ENCODE measurements at regions not wholly inside any gene's neighbourhood (a gene's known extent, or its start where the extent isn't known, plus 50 kb on each side); places are given as distances from the start of the nearest gene placed in this dataset.
A peak's percentile ranks its signal among the peaks of the same experiment; 100 is the strongest.
"Not testable (repeated sequence)": the region's sequence is repeated elsewhere in the genome, so short reads cannot be mapped to it uniquely, and the experiment has no call there.

DNA sequence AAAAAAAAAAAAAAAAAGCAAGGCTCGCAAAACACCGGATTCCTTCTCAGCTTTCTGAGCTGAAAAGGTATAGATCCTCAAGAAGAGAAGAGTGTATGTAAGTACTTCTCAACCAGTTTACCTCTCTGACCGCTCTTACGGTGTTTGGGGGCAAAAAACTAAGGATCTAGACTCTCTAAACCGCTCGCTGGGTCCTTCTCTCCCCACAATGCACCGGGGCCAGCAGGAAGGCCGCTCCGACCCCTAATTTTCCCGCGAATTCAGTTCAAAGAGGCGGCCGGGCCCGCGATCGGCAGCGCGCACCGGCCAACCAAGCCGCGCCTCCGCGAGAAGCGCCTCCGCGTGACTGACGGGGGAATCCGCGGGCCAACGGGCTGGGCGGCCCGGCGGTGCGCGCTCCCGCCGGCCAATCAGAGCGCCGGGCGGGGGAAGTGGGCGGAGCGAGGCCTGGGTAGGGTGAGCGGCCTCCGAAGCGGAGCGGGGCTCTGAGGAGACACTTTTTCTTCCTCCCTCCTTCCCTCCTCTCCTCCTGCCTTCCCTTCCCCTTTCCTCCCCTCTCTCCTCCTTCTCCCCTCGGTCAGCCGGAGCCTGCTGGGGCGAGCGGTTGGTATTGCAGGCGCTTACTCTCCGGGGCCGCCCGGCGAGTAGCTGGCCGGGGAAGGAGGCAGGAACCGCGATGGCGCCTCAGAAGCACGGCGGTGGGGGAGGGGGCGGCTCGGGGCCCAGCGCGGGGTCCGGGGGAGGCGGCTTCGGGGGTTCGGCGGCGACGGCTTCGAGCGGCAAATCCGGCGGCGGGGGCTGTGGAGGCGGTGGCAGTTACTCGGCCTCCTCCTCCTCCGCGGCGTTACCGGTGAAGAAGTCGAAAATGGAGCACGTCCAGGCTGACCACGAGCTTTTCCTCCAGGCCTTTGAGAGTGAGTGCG lies 93.0 kb downstream of the CRLF3 start:
- peak; percentile 90 for DNase-seq (ENCODE audit: low spot score)

DNA sequence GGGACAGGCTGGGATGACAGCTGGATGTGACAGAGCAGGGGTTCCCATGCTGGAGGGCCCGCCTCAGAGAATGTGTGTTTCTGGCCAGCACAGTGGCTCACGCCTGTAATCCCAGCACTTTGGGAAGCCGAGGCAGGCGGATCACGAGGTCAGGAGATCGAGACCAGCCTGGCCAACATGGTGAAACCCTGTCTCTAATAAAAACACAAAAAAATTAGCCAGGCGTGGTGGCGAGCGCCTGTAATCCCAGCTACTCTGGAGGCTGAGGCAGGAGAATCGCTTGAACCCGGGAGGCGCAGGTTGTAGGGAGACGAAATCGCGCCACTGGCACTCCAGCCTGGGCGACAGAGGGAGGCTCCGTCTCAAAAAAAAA lies 93.7 kb downstream of the CRLF3 start:
- DNase-seq (ENCODE audit: low spot score): not testable (repeated sequence)

DNA sequence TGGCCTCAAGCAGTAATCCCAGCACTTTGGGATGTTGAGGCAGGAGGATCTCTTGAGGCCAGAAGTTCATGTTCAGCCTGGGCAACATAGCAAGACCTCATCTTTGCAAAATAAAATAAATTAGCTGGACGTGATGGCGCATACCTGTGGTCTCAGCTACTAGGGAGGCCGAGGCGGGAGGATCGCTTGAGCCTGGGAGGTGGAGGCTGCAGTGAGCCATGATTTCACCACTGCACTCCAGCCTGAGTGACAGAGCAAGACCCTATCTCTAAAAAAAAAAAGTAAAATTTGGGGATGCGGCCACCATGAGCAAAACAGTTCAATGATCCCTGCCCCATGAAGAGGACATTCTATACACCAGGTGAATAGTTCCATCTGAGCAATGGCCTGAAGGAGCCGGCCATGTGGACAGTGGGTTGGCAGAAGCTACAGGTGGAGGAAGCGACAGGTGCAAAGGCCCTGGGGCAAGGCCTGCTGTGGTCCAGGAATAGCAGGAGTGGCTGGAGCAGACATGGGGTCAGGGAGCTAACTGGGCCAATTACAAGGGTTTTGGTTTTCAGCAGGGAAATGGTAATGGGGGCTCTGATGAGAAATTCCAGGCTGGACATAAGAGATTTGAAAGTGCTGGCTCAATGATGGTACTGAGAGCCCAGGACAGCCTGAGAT lies 94.2 kb downstream of the CRLF3 start:
- not testable (repeated sequence) for DNase-seq (ENCODE audit: low spot score)

DNA sequence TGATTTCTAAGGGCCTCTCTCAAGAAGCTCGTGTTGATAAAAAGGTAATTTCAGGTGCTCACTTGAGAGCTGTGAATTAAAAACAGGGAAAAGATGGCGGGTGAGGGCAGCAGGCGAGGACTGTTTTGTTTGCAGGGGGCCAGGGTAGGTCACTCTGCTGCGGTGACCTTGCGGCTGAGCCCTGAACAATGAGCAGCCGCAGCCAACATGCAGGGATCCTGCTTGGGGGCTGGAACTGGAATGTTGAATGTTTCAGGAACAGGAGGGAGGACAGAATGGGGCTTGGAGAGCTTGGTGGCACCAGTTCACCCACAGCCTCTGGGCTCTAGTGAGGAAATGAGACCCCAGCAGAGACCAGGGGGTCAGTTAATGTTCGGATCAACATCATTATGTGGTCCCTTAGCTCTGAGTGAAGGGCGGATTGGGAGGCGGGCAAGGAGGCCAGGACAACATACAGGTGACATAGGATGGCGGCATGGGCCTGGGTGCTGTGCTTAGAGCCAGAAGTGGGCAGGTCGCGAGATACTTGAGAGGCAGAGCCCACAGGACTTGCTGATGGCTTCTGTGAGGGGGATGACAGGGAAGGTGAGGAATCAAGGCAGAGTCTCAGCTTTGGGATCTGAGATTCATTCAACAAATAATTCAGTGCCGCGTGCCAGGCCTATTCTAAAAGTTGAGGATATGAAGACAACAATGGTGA lies 94.9 kb downstream of the CRLF3 start:
- DNase-seq (ENCODE audit: low spot score): not testable (repeated sequence)

DNA sequence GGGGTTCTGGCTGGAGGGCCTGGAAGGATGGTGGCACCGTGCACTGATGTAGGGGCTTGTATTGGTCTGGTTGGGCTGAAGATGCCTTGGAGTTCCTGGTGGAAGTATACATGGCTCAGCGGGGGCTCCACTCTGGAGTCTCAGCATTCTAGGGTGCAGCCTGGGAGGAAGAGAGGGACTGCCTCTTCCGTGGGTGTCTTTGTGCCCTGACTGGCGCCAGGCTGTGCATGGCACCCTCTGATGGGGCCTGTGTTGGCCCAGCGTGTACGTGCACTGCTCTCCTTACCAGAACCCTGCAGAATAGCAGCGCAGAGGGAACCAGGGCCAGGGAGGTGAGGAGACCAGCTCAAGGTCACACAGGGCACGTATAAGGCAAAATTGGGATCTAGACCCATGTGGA lies 97.0 kb downstream of the CRLF3 start:
- DNase-seq (ENCODE audit: low spot score): not testable (repeated sequence)

DNA sequence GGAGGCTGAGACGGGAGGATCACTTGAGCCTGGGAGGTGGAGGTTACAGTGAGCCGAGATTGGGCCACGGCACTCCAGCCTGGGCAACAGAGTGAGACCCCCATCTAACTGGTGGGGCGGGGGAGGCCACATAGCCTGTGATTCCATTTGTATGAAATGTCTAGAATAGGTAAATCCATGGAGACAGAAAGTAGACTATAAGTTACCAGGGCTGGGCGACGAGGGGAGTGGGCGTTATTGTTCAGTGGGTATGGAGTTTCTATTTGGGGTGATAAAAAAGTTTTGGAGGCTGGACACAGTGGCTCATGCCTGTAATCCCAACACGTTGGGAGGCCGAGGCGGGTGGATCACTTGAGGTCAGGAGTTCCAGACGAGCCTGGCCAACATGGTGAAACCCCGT lies 97.8 kb downstream of the CRLF3 start:
- DNase-seq (ENCODE audit: low spot score): not testable (repeated sequence)

DNA sequence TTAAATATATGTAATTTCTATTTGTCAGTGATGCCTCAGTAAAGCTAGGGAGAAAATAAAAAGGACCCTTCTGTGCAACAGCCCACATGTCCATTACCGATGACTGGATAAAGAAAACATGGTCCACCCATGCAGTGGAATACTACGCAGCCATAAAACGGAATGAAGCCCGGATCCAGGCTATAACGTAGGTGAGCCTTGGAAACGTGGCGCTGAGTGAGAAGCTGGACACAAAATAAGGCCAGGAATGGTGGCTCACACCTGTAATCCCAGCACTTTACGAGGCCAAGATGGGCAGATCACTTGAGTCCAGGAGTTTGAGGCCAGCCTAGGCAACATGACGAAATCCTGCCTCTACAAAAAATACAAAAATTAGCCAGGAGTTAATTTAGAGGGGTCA lies 98.2 kb downstream of the CRLF3 start:
- not testable (repeated sequence) for DNase-seq (ENCODE audit: low spot score)

DNA sequence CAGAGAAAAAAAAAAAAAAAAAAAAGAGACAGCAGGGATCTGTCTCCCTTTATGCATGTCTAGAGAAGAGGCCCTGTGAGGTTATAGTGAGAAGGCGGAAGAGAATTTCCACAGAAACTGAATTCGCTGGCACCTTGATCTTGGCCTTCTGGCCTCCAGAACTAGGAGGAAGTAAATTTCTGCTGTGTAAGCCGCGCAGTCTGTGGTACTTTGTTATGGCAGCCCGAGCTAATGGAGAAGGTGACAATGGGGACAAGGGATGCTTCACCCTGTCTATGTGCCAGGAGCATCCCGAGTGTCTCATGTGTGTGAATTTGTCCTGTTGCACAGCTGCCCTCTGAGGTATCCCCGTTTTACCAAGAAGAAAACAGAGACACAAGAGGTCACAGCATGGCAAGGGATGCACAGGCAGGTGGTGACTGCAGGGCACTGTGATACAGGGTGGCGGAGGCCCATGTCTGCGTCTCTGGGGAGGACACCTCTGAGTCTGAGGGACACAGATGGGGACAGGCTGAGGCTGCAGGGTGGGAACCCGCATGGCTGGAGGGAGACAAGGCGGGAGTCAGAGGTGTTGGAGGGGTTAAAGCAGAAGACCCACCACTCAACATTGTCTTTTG lies 100.3 kb downstream of the CRLF3 start:
- DNase-seq (ENCODE audit: low spot score): not testable (repeated sequence)

DNA sequence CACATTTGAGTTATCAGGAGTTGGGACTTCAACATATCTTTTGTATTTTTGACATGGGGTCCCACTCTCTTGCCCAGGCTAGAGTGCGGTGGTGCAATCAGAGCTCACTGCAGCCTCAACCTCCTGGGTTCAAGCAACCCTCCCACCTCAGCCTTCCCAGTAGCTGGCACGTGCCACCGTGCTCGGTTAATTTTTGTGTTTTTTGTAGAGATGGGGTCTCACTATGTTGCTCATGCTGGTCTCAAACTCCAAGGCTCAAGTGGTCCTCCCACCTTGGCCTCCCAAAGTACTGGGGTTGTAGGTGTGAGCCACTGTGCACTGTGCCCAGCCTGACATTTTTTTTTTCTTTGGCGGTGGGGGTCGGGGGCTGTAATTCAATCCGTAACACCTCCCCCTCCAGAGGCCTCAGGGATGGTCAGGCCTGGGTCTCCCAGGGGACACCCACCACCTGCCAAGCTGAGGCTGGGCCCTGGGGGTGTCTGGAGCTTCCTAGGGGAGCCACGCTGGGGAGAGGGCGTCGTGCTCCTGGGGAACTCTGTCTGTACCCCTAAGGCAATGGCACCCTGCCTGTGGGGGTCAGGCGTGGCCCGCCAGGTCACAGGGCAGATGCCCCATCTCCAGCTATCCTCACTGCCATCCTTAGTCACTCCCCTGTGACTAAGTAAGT lies 102.2 kb downstream of the CRLF3 start:
- DNase-seq (ENCODE audit: low spot score): not testable (repeated sequence)

DNA sequence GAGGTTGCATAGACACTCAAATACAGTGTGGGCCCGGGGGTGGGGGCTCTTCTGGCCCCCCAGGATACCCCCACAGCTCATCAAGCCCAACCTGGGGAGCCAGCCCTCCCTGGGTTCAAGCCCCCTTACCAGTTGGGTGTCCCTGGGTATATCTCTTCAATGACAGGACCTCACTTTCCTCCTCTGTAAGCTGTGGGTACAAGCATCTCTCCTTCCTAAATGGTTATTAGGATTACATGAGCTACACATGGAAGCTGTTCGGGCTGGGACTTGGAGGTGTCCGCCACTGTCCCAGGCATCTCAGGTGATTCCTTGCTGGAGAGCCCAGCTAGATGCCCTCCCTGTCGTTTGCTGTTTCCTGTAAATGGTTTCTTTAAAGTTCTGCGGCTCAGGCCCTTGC lies 103.5 kb downstream of the CRLF3 start:
- not testable (repeated sequence) for DNase-seq (ENCODE audit: low spot score)

DNA sequence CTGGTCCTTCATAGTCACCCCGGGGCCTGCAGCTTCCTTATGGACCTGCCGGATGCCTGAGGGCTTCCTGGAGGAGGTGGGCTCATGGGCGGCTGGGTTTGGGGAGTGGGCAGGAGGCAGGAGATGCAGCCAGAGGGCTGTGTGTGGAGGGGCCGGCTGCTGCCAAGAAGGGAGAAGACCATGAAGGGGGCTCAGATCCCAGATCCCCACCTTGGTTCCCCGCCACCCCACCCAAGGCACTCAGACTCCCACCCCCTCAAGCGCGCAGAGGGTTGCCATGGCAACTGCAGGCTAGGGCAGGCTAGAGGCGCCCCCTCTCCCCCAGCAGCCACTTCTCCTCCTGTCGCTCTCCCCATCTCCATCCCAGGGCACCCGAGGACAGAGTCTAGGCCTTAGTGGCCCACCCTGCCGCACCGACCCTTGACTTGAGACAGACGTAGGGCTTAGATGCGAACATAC lies 104.5 kb downstream of the CRLF3 start:
- no peak for DNase-seq (ENCODE audit: low spot score)

DNA sequence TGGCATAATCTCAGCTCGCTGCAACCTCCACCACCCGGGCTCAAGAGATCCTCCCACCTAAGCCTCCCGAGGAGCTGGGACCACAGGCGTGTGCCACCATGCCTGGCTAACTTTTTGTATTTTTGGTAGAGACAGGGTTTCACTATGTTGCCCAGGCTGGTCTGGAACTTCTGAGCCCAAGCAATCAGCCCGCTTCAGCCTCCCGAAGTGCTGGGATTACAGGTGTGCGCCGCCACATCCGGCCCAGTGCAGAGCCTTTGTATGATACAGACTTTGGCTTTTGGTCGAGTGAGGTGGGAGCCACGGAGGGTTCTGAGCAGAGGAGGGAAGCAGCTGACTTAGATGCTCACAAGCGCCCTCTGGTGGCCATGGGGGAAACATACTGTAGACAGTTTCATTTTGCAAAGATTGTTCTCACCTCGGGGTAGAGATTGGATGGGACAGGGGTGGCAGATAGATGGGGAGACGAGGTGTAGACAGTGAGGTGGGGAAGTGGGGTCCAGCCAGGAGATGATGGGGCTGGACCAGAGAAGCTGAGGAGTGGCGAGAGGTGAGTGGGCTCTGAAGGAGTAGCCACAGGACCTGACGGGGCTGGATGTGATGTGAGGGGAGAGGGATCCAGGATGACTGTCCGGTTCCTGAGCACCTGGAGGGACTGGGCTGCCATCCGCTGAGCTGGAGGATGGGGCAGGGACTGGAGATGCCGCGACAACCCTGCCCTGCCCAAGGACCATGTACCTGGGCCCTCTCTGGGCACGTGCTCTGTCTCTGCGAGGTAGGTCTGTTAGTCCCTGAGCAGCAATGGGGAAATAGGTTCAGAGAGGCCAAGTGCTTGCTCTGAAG lies 105.1 kb downstream of the CRLF3 start:
- DNase-seq (ENCODE audit: low spot score): peak; percentile 42

DNA sequence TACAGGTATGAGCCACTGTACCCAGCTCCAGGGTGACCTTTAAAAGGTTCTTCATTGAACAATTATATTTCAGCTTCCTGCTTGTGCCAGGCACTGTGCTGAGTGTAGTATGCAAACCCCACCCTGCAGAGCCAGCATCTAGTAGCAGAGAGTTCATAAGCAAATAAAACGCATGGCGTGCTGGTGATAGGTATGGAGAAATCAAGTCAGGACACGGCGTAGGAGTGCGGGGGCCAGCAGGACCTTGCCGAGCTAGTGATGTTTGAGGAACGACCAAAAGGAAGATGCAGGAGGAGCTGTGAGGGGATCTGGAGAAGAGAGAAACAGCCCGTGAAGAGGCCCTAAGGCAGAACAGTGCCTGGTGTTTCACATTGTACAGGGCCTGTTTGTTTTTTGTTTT lies 105.8 kb downstream of the CRLF3 start:
- not testable (repeated sequence) for DNase-seq (ENCODE audit: low spot score)

DNA sequence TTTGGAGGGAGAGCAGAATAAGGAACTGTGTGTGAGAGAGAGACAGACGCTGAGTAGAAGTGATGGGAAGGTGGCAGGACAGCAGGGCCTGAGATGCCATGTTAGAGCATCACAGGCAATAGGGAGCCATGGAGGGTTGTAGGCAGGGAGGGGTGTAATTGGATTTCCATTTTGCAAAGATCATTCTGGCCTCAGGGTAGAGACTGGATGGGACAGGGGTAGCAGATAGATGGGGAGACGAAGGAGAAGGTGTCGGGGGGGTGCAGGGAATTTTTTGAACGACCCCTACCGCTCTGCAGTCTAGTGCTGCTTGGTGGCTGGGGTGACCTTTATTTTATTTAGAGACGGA lies 106.4 kb downstream of the CRLF3 start:
- DNase-seq (ENCODE audit: low spot score): not testable (repeated sequence)

DNA sequence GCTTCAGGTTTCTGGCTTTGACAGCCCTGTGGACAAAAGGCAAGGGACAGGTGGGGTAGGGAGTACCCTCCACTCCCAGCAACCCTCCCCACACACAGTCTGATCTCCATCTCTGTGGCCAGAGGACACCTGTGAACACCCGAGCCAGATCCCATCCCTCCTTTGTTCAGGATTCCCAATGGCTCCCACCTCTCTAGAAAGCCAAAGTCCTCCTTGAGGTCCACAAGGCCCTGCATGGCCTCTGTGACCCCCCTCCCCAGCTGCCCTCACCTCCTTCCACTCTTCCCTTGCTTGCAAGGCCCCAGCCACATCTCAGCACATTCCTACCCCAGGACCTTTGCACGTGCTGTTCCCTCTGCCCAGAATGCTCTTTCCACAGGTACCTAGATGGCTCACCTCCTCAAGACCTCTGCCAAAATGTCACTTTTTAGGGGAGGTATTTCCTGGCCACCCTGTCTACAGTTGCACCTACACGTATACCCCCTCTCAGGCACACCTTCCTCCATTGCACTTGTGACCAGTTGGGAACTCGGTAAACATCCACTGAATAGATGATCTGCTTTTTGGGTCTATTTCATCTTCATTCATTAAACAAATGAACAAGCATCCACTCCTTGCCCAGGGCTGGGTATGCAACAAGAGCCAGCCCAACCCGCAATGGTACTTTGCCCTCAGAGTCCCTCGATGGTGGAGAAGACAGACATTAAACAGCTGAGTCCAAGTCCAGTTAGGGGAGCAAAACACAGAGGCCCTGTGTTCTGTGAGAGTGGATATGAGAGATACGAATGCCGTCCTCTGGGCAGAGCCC lies 107.0 kb downstream of the CRLF3 start:
- DNase-seq (ENCODE audit: low spot score): no peak

DNA sequence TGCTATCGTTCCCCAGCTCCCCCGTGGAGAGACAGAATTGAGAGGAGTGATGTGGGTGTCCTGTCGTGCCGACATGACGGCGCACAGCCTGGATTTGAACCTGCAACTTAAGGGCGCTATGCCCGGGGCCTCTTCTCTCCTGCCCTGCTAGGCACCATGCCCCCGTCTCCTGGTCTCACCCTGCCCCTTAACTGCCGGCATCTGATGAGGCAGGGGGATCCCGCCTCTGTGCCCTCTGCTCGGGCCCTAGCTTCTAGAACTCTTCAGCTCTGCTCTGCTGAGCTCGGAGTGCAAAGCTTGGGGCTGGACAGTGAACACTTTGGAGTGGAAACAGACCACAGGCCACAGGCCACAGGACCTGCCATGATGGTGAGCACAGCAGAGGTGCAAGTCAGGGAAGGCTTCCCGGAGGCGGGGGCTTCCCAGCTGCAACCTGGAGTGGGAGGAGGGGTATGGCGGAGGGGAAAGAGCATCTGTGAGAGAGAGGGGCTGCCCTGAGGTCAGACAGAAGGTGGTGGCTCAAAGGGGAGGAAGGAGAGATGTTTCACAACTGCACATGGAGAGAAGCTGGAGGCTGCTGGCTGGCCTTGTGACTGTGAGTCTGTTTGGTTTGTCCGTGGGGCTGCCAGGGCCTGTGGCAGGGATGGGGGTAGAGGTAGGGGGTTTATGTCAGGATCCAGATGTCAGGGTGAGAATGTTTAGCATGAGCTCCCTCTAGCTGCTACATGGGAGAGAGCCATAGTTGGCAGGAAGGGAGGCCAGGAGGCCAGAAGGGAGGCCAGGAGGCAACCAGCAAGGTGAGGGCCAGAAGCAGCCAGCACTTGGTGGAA lies 107.8 kb downstream of the CRLF3 start:
- DNase-seq (ENCODE audit: low spot score): no peak

DNA sequence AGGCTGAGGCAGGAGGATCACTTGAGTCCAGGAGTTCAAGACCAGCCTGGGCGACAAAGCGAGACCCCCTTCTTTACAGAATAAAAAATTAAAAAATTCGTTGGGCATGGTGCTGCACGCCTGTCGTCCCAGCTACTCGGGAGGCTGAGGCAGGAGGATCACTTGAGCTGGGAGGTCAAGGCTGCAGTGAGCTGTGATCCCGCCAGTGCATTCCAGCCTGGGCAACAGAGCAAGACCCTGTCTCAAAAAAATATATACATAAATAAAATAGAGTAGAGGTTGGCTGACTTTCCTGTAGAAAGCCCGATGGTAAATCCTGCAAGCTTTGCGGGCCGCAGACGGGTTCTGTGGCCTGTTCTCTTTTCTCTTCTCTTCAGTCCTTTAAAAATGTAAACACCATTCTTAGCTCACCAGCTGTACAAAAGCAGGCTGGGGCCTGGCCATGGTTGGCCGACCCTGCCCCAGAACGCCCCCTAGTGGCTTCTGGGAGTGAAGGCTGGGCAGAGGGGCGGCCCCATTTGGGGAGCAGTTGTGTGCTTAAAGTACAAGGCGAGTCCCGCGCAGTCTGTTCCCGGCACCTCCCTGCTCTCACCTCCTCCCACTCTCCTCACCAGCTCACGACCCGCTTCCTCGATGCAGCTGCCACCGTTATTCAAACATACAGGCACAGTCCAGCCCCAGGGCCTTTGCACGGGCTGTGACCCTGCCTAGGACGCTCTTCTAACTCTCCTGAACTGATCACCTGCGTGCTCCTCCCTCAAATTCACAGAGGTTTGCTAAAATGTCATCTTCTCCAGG lies 109.5 kb downstream of the CRLF3 start:
- not testable (repeated sequence) for DNase-seq (ENCODE audit: low spot score)

DNA sequence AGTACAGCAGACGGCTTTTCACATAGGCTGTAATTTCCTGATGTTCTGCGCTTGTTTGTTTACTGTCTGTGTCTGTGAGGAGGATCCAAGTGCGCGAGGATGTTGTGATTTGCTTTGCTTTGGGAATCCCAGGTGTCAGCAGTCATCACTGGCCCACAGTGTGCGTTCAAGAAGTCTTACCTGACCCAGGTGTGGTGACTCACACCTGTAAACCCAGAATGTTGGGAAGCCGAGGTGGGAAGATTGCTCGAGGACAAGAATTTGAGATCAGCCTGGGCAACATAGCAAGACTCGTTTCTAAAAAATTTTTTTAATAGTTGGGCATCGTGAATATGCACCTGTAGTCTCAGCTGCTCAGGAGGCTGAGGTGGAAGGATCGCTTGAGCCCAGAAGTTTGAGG lies 110.7 kb downstream of the CRLF3 start:
- DNase-seq (ENCODE audit: low spot score): not testable (repeated sequence)

All from umbilical cord (tissue), 1 donor.